ENCODE measurements at regions not wholly inside any gene's neighbourhood (a gene's known extent, or its start where the extent isn't known, plus 50 kb on each side); places are given as distances from the start of the nearest gene placed in this dataset.

GRCh38 chr4:152112887-152113286 lies 352.1 kb upstream of the GATB start:
- Histone ChIP-seq H3K4me1 (peaks cover 0 to 29% (median 0%) of the 10 kb centered on the region in 3 donors), H3K4me3 (no peak overlapping the region), H3K27ac (no peak overlapping the region), H3K9me3 (no peaks in the 10 kb centered on the region), H3K36me3 (no peaks in the 10 kb centered on the region), H3K27me3 (no peaks in the 10 kb centered on the region)
- TF ChIP-seq CTCF (IDR thresholded peaks at IDR 0.05): no peak
- no peak for TF ChIP-seq POLR2A (IDR thresholded peaks at IDR 0.05)
- WGBS, 2 donors: 75 to 89% methylated on average over 2 of the region's 2 CpGs
- DNase-seq: no peak
- intact Hi-C loops (cut with DNase I): no loop called here

GRCh38 chr4:152112190-152112589 lies 351.4 kb upstream of the GATB start:
- no peak overlapping the region for H3K27ac ChIP-seq
- 95 to 100% methylated on average over 2 of the region's 2 CpGs for WGBS, 2 donors
- DNase-seq: no peak
- intact Hi-C loops (cut with DNase I): no loop called here
- H3K4me3 ChIP-seq: no peak overlapping the region
- H3K9me3 ChIP-seq: no peaks in the 10 kb centered on the region
- TF ChIP-seq POLR2A (IDR thresholded peaks at IDR 0.05) (no peak), CTCF (IDR thresholded peaks at IDR 0.05) (no peak)
- H3K27me3 ChIP-seq: no peaks in the 10 kb centered on the region
- H3K4me1 ChIP-seq: peaks cover 0 to 36% (median 0%) of the 10 kb centered on the region in 3 donors
- H3K36me3 ChIP-seq: no peaks in the 10 kb centered on the region

GRCh38 chr4:152110780-152111179 lies 350.0 kb upstream of the GATB start:
- intact Hi-C loops (cut with DNase I): no loop called here
- no peaks in the 10 kb centered on the region for H3K9me3 ChIP-seq
- no peaks in the 10 kb centered on the region for H3K27me3 ChIP-seq
- no peak for DNase-seq
- H3K4me3 ChIP-seq: no peak overlapping the region
- no peaks in the 10 kb centered on the region for H3K36me3 ChIP-seq
- 56 to 63% methylated on average over 1 of the region's 1 CpG for WGBS, 2 donors
- TF ChIP-seq POLR2A (IDR thresholded peaks at IDR 0.05): no peak
- peaks cover 5 to 45% (median 12%) of the 10 kb centered on the region in 3 donors for H3K4me1 ChIP-seq
- H3K27ac ChIP-seq: peak overlapping the region in 1 of 4 donors; percentile 34

- DNase-seq: no peak
- intact Hi-C loops (cut with DNase I): no loop called here
- WGBS, 2 donors: 40 to 55% methylated on average over 7 to 9 of the region's 9 CpGs
- Histone ChIP-seq H3K4me3 (no peak overlapping the region), H3K27ac (peak overlapping the region in 3 of 4 donors; percentile 34 to 46 (median 44)), H3K36me3 (no peaks in the 10 kb centered on the region), H3K27me3 (no peaks in the 10 kb centered on the region), H3K9me3 (no peaks in the 10 kb centered on the region), H3K4me1 (peaks cover 5 to 42% (median 14%) of the 10 kb centered on the region in 3 donors)
- TF ChIP-seq CTCF (IDR thresholded peaks at IDR 0.05) (no peak), POLR2A (IDR thresholded peaks at IDR 0.05) (no peak)
These were observed 349.0 kb upstream of the GATB start for GRCh38 chr4:152109531-152110509.

GRCh38 chr4:152107736-152108500 lies 347.1 kb upstream of the GATB start:
- no peak overlapping the region for H3K27ac ChIP-seq

More at GRCh38 chr4:152107736-152108500, 347.1 kb upstream of the GATB start:
- DNase-seq: no peak
- Histone ChIP-seq H3K36me3 (no peaks in the 10 kb centered on the region), H3K9me3 (no peaks in the 10 kb centered on the region), H3K27me3 (no peaks in the 10 kb centered on the region), H3K4me1 (peaks cover 5 to 47% (median 15%) of the 10 kb centered on the region in 3 donors), H3K4me3 (no peak overlapping the region)
- 84 to 87% methylated on average over 8 of the region's 8 CpGs for WGBS, 2 donors
- intact Hi-C loops (cut with DNase I): no loop called here
- TF ChIP-seq POLR2A (IDR thresholded peaks at IDR 0.05): no peak
- TF ChIP-seq CTCF (IDR thresholded peaks at IDR 0.05): no peak

Data from esophagus squamous epithelium (tissue), 5 donors.